Activated B cell treated with CpG ODN at 0.5 μM for 24 hours (primary cell): ENCODE measurements at regions not wholly inside any gene's neighbourhood (a gene's known extent, or its start where the extent isn't known, plus 50 kb on each side); places are given as distances from the start of the nearest gene placed in this dataset.
"Not testable (repeated sequence)": the region's sequence is repeated elsewhere in the genome, so short reads cannot be mapped to it uniquely, and the experiment has no call there.

Experiments
- ATAC-seq: fragments of 200-7000 bp; cut with Tn5 transposase; one replicate; pipeline ENCODE4 v1.10.0; 2021; ENCODE audit warnings: low read depth, mild to moderate bottlenecking, moderate library complexity
- CTCF ChIA-PET: fragments of 350-600 bp; sonication (Branson Sonifier 250); formaldehyde crosslinking; loops from one replicate; lab custom pipeline; 2021; ENCODE audit warnings: antibody characterized with exemption; lab: Charles Lee
- POLR2A ChIA-PET: fragments of 350-600 bp; sonication (Branson Sonifier 250); formaldehyde crosslinking; loops from one replicate; lab custom pipeline; 2021; ENCODE audit warnings: antibody characterized with exemption; lab: Charles Lee
- DNase-seq: peaks from one replicate; pipeline ENCODE4 v3.0.0; 2022
- H3K27ac Mint-ChIP-seq: one replicate; pipeline ENCODE4 v1.8.0; 2020; ENCODE audit warnings: mixed read lengths
- H3K27me3 Mint-ChIP-seq: one replicate; pipeline ENCODE4 v1.8.0; 2021; ENCODE audit warnings: mixed read lengths
- H3K36me3 Mint-ChIP-seq: one replicate; pipeline ENCODE4 v1.8.0; 2021; ENCODE audit warnings: low read depth, mixed read lengths
- H3K4me1 Mint-ChIP-seq: one replicate; pipeline ENCODE4 v1.8.0; 2021; ENCODE audit warnings: mixed read lengths
- H3K4me3 Mint-ChIP-seq: one replicate; pipeline ENCODE4 v1.8.0; 2020; ENCODE audit warnings: mild to moderate bottlenecking, mixed read lengths
- H3K9me3 Mint-ChIP-seq: one replicate; pipeline ENCODE4 v1.8.0; 2020; ENCODE audit warnings: mixed read lengths
- intact Hi-C: fragments of 100-400 bp; cut with micrococcal nuclease; formaldehyde crosslinking; loops from one replicate; pipeline ENCODE4 v1.15.1; 2024
- TF ChIP-seq, protein P1 (sequence below): fragments of 200-600 bp; IDR thresholded peaks from one replicate; pipeline ENCODE4 v1.8.0; 2022; ENCODE audit warnings: antibody characterized with exemption, mild to moderate bottlenecking

DNA sequence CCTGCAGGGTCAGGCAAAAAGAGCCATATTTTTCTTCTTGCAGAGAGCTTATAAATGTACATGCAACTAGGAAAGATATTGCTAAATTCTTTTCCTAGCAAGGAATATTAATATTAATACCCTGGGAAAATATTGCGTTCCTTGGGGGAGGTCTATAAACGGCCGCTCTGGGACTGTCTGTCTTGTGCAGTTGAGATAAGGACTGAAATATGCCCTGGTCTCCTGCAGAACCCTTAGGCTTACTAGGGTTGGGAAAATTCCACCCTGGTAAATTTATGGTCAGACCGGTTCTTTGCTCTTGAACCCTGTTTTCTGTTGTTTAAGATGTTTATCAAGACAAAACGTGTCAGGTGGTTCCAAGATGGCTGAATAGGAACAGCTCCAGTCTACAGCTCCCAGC, 121.3 kb upstream of the CARMIL1 start:
- no peaks in the 10 kb centered on the region for H3K27me3 Mint-ChIP-seq
- ATAC-seq (no peak), DNase-seq (no peak)
- ChIA-PET CTCF (no interaction called here), POLR2A (no interaction called here)
- no peak overlapping the region for H3K4me3 Mint-ChIP-seq
- intact Hi-C loops, result no loop called here
- peaks cover 11% of the 10 kb centered on the region for H3K9me3 Mint-ChIP-seq
- H3K27ac Mint-ChIP-seq, result no peak overlapping the region
- peaks cover 5% of the 10 kb centered on the region for H3K36me3 Mint-ChIP-seq
- H3K4me1 Mint-ChIP-seq, result peaks cover 14% of the 10 kb centered on the region
- TF ChIP-seq, protein P1, sequence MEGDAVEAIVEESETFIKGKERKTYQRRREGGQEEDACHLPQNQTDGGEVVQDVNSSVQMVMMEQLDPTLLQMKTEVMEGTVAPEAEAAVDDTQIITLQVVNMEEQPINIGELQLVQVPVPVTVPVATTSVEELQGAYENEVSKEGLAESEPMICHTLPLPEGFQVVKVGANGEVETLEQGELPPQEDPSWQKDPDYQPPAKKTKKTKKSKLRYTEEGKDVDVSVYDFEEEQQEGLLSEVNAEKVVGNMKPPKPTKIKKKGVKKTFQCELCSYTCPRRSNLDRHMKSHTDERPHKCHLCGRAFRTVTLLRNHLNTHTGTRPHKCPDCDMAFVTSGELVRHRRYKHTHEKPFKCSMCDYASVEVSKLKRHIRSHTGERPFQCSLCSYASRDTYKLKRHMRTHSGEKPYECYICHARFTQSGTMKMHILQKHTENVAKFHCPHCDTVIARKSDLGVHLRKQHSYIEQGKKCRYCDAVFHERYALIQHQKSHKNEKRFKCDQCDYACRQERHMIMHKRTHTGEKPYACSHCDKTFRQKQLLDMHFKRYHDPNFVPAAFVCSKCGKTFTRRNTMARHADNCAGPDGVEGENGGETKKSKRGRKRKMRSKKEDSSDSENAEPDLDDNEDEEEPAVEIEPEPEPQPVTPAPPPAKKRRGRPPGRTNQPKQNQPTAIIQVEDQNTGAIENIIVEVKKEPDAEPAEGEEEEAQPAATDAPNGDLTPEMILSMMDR, result no peak

DNA sequence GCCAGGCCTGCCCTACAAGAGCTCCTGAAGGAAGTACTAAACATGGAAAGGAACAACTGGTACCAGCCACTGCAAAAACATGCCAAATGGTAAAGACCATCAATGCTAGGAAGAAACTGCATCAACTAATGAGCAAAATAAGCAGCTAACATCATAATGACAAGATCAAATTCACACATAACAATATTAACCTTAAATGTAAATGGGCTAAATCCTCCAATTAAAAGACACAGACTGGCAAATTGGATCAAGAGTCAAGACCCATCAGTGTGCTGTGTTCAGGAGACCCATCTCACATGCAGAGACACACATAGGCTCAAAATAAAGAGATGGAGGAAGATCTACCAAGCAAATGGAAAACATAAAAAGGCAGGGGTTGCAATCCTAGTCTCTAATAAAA, 119.0 kb upstream of the CARMIL1 start:
- H3K27ac Mint-ChIP-seq, H3K36me3 Mint-ChIP-seq, CTCF ChIA-PET, H3K4me3 Mint-ChIP-seq, ATAC-seq, H3K27me3 Mint-ChIP-seq, DNase-seq, POLR2A ChIA-PET, intact Hi-C loops: not testable (repeated sequence)
- Mint-ChIP-seq H3K9me3 (peaks cover 14% of the 10 kb centered on the region), H3K4me1 (peaks cover 13% of the 10 kb centered on the region)

DNA sequence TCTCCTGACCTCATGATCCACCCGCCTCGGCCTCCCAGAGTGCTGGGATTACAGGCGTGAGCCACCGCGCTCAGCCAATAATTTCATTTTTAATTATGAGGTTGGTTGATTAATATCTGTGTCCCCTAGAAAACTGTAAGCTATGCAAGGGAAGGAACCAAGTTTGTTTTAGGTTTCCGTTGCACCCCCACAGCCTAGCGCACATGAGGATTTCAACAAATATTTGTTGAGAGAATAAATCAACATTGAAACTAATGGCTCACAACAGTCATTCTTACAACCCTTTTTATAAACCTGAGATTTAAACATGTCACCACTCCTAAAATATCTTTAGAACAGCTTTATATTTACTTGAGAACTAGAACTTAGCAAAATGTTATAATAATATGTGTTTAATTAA, 114.0 kb upstream of the CARMIL1 start:
- Mint-ChIP-seq H3K9me3 (peaks cover 3% of the 10 kb centered on the region), H3K27me3 (no peaks in the 10 kb centered on the region), H3K27ac (no peak overlapping the region), H3K4me3 (no peak overlapping the region), H3K4me1 (no peaks in the 10 kb centered on the region), H3K36me3 (no peaks in the 10 kb centered on the region)
- intact Hi-C loops, result no loop called here
- DNase-seq (no peak), ATAC-seq (no peak)
- CTCF ChIA-PET, result no interaction called here
- POLR2A ChIA-PET, result no interaction called here
- TF ChIP-seq, protein P1, result no peak

DNA sequence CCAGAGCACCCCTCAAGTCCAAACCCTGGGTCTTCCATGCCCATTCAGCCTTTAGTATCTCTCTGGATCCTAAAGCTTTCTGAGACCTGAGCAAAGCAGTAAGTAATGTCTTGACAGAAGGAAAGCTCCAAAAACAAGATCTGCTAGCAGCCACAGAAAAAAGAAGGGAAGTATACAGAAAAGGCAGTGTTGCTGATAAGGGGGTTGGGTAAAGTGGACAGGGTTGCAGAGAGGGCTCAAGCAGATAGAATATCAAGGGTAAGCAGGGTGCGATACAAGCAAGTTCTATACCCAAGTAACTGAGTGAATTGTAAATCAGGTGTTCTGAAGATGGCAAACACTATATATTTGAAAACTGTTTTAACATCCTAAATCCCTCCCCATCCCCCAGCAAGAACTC, 113.4 kb upstream of the CARMIL1 start:
- H3K9me3 Mint-ChIP-seq, result peaks cover 3% of the 10 kb centered on the region
- no peak for ATAC-seq
- no peaks in the 10 kb centered on the region for H3K27me3 Mint-ChIP-seq
- no peak for DNase-seq
- no peaks in the 10 kb centered on the region for H3K4me1 Mint-ChIP-seq
- H3K4me3 Mint-ChIP-seq, result no peak overlapping the region
- intact Hi-C loops, result no loop called here
- CTCF ChIA-PET, result no interaction called here
- POLR2A ChIA-PET, result no interaction called here
- no peaks in the 10 kb centered on the region for H3K36me3 Mint-ChIP-seq
- H3K27ac Mint-ChIP-seq, result no peak overlapping the region
- TF ChIP-seq, protein P1, result no peak

DNA sequence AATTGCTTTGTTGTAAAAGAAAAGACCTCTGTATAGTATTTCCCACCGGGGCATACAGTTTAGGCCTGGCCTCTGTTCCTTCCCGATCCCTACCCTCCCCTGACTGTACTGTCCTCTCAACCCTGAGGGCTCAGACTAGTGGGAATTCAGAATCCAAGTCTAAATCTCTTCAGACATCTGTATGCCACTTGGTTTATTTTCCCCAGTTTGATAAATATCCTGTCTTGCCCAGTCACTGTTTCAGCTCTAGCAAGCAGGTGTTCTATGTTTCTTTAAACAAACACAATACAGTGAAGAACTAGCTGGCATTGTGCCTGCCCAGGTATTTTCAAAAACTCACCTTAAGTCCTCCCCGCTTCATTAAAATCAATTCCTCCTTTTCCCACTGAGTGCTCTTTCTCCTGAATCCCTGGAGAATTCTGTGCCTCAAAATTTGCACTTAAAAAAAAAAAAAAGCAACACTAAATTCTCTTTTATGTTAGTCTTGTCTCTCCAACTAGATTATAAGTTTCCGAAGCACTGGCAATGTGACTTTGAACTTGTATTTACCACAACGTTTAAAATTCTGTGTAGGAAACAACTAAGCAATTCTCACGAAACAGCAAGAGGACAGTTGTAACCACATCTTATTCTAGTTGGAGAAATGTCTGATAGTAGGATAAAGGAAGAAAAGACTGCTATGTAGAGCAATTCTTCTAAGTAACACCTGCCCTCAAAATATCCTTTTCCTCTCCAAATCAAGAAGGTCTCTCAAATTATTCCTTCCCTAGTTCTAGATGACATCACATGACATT, 112.0 kb upstream of the CARMIL1 start:
- intact Hi-C loops, result no loop called here
- no peak overlapping the region for H3K27ac Mint-ChIP-seq

More for the DNA sequence above, 112.0 kb upstream of the CARMIL1 start:
- CTCF ChIA-PET, result no interaction called here
- H3K27me3 Mint-ChIP-seq, result no peaks in the 10 kb centered on the region
- ATAC-seq, result no peak
- no peaks in the 10 kb centered on the region for H3K4me1 Mint-ChIP-seq
- peaks cover 3% of the 10 kb centered on the region for H3K9me3 Mint-ChIP-seq
- no peak overlapping the region for H3K4me3 Mint-ChIP-seq
- no peaks in the 10 kb centered on the region for H3K36me3 Mint-ChIP-seq
- POLR2A ChIA-PET, result no interaction called here
- TF ChIP-seq, protein P1, result no peak
- no peak for DNase-seq
